SK-MEL-5 (cell line): ENCODE measurements at regions not wholly inside any gene's neighbourhood (a gene's known extent, or its start where the extent isn't known, plus 50 kb on each side); places are given as distances from the start of the nearest gene placed in this dataset.
"Not testable (repeated sequence)": the region's sequence is repeated elsewhere in the genome, so short reads cannot be mapped to it uniquely, and the experiment has no call there.

Source experiments
- DNase-seq: peaks from one replicate; pipeline ENCODE4 v3.0.0-alpha.2; 2016; ENCODE audit warnings: low read depth, low spot score
- in situ Hi-C: cut with HindIII; loops from 2 replicates; pipeline ENCODE4 v1.10.0; 2016; ENCODE audit warnings: low sequenced_read_pairs, high pct_unique_total_duplicates, low pct_unique_long_range_greater_than_20kb

GRCh38 chr14:104307627-104308401 lies 169.4 kb downstream of the KIF26A start:
- DNase-seq, result no peak
- in situ Hi-C loops, result no loop called here

- in situ Hi-C loops, DNase-seq: not testable (repeated sequence)
Measured at GRCh38 chr14:104308534-104308933, 170.1 kb downstream of the KIF26A start.

GRCh38 chr14:104309657-104310369 lies 171.4 kb downstream of the KIF26A start:
- in situ Hi-C loops, result no loop called here
- no peak for DNase-seq

GRCh38 chr14:104311358-104311757 lies 173.0 kb downstream of the KIF26A start:
- DNase-seq, result no peak
- in situ Hi-C loops, result no loop called here

- no peak for DNase-seq
- in situ Hi-C loops, result no loop called here
Measured at GRCh38 chr14:104313674-104314073, 175.3 kb downstream of the KIF26A start.

- in situ Hi-C loops, result no loop called here
Measured at GRCh38 chr14:104314251-104314941, 176.0 kb downstream of the KIF26A start.

GRCh38 chr14:104315169-104315568 lies 176.8 kb downstream of the KIF26A start:
- no peak for DNase-seq
- in situ Hi-C loops, result no loop called here

More at GRCh38 chr14:104314251-104314941, 176.0 kb downstream of the KIF26A start:
- DNase-seq, result no peak

GRCh38 chr14:104315625-104316024 lies 177.2 kb downstream of the KIF26A start:
- in situ Hi-C loops, result no loop called here
- DNase-seq, result no peak

GRCh38 chr14:104316121-104316722 lies 177.8 kb downstream of the KIF26A start:
- DNase-seq, result no peak
- in situ Hi-C loops, result no loop called here

- DNase-seq, result no peak
- in situ Hi-C loops, result no loop called here
Measured at GRCh38 chr14:104316723-104317491, 178.5 kb downstream of the KIF26A start.

- no peak for DNase-seq
- in situ Hi-C loops, result no loop called here
Measured at GRCh38 chr14:104317492-104317805, 179.1 kb downstream of the KIF26A start.

GRCh38 chr14:104317975-104318557 lies 179.7 kb downstream of the KIF26A start:
- in situ Hi-C loops, result no loop called here
- DNase-seq, result no peak

- no peak for DNase-seq
- in situ Hi-C loops, result no loop called here
Measured at GRCh38 chr14:104318558-104319490, 180.4 kb downstream of the KIF26A start.

- in situ Hi-C loops, result no loop called here
- no peak for DNase-seq
Measured at GRCh38 chr14:104319491-104320241, 181.3 kb downstream of the KIF26A start.

GRCh38 chr14:104320611-104321086 lies 182.3 kb downstream of the KIF26A start:
- in situ Hi-C loops, result no loop called here
- no peak for DNase-seq
